Stimulated activated CD4-positive, alpha-beta T cell treated with anti-CD3 and anti-CD28 coated beads, Interleukin-1b, Interleukin-23, amount 100 ng/mL, for 48 hours (primary cell): ENCODE measurements at regions not wholly inside any gene's neighbourhood (a gene's known extent, or its start where the extent isn't known, plus 50 kb on each side); places are given as distances from the start of the nearest gene placed in this dataset.

ENCODE experiments used
- DNase-seq: peaks from one replicate; pipeline ENCODE4 v3.0.0-alpha.2; 2020

DNA sequence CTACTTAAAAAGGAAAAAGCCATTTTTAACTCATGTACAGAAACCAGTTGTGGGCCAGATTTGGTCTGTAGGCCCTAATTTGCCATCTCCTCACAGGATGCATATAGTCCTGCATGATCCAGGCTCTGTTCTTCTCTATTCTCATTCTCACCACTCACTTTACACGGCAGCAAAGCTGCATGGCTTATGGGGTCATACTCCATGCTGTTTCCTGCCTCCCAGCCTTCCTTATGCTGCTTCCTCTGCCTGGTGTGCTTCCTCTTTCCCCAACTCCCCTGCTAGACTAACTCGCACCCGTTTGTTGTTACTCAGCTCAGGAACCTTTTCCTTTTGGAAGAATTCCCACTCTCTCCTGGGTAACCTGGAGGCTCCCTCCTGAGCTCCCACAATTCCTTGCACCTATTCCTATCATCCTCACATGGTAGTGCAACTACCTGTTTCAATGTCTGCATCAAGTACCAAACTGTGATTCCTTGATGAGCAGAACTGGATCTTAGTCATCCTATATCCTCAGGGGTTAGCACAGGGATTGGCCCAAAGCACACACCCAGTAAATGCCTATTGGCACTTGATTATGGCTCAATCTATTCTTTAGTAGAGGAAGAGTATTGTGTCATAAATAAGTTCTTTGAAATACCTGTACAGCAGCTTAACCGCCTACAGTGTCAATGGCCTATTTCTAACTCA lies 172.1 kb upstream of the MITF start:
- DNase-seq: no peak

DNA sequence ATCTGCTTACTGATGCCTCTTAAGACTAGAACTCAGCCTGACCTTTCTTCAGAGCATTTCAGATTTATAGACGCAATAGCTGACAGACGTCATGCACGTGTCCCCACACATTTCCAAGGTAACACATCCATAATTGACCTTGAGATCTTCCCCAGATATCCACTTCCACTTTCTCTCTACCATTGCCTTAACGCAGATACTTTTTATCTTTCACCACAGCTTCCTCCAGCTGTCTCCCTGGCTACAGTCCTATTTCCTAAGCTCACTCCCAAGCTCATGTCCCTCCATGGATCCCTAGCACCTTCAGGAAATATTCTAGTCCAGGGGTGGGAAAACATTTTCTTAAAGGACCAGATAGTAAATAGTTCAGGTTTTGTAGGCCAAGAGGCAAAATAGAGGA lies 173.0 kb upstream of the MITF start:
- no peak for DNase-seq

DNA sequence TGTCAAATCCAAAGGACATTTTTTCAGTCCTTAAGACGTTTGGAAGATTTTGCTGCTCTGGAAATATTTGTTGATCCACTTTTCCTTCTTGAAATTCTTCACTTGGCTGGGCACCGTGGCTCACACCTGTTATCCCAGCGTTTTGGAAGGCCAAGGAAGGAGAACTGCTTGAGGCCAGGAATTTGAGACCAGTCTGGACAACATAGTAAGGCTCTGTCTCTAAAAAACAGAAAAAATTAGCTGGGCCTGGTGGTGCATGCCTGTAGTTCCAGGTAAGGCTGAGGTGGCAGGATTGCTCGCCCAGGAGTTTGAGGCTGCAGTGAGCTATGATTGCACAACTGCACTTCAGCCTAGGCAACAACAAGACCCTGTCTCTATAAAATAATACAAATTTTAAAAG lies 173.9 kb upstream of the MITF start:
- DNase-seq: no peak

DNA sequence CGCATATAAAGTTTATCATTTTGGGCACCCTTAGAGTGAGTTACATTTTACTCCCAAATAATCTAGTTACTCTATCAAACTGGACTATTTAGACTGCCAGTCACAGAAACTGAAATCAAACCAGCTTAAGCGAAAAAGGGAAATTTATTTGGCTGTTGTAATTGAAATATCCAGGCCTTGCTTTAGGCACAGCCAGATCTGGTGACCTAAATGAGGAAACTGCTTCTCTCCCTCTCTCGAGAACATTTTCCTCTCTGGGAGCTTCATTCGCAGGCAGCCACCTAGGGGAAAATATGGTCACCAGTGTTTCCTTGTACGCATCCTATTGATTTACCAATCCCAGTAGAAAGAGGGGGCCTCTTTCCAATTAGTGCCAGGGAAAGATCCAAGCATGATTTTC lies 175.3 kb upstream of the MITF start:
- no peak for DNase-seq

DNA sequence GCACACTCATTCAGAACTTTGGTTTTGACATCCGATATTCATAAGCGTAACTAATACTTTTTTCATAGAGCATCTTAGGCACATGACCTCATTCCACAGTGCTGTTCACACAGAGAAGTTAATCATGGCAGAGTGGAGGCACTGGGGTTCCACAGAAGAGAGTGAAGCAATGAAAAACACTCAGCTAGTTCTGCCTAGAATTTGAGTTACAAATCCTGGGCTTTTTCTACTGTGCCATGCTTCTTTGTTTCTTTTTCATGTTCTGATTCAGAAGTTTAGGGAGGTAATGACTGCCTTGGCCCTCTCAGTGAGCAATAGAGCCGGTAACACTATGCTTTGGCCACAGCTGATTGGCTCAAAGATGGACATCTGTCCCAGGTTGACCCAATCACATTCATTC lies 176.1 kb upstream of the MITF start:
- DNase-seq: no peak

DNA sequence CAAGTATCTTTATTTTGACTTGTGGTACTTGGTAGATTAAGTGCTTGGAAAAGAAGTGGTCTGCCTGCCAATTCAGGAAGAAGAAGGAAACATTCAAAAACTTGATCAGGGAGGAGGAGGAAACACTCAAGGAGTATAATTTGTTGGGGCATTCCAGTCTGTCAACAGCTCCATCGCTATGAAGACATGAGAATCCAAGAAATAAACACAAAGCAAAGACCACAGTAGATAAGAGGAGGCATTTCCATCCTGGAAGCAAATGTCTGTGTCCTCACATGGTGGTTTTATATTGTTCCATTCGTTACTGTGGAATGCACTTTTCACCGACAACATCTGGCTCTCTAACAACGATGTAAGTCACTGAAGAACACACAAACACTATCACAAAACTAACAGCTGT lies 176.1 kb upstream of the FRMD4B start:
- DNase-seq: no peak

DNA sequence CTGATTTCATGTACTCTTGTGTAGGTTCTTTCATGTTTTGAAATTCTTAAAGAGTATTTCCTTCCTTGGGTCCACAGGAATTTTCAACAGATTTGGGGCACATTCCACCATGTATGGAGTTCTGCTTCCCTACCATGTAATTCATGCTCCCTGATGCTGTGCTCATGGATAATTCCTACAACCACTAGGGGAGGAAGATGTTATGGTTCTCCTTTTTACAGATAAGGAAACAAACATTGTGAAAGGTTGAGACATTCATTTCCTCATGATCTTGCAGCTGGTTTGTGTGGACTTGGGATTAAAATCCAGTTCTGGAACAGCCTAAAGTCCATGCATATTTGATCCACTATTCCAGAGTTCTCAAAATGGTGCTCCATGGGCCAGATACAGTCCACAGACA lies 174.9 kb upstream of the FRMD4B start:
- DNase-seq: no peak

DNA sequence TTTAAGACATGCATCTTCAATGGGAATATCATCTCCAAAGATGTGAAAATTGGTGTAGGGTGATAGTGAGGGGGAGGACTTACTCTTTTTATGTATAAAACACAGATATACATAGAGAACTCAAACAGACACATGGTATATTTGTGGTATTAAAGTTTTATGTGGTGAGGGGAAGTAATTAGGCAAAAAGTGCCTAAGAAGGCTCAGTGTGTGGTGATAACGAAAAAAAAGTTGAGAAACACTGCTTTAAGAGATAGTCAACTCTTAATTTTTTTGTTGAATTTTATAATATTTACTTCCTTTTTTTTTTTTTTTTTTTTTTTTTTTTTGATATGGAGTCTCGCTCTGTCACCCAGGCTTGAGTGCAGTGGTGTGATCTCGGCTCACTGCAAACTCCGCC lies 174.2 kb upstream of the FRMD4B start:
- DNase-seq: no peak

DNA sequence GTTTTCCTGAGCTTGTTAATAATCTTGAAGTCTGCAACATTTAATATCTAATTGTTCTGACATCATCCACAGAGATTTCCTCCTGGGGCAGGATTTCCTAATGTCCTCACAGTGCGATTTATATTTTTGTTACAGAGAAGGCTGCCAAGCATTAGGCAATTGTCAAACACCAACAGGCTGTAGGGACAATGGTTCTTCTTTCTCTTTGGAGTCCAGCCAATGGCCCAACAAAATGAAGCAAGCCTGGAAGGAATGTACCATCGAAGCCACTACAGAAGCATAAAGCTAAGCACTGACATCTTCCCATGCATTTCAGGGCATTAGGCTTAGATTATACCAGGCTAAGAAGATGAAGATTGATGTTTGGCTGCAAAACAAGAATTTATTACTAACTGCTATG lies 173.0 kb upstream of the FRMD4B start:
- DNase-seq: no peak

DNA sequence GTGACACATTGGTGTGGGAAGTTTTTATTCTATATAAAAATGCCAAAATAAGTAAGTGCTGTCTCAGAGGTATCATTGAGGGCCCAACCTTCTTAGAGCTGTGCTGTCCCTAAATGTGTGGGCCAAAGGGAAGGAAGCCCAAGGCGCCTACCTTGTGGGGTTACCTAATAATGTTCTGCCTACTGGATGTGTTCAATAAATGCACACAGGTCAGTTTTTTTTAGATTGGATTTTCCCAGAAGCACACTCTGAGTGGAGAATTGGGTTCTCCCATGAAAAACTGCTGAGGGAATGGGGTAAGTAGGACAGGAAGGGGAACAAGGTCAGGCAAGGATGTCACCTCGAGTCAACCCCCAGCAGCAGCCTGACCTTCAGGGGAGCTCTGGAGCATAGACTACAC lies 168.7 kb upstream of the FRMD4B start:
- no peak for DNase-seq

DNA sequence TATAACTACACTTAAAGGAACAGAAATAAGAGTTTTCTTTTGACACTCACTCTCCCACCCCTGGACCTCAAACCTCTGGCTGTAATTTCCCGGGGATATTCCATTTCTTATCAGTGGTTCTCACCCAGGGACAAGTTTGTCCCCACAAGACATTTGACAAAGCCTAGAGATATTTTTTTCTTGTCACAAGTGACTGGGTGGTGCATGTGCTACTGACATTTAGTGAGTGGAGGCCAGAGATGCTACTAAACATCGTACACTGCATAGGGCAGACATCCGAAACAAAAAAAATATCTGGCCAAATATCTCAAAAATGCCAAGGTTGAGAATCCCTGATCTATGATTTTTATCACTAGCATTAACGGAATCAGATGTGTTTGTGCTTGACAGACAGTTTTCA lies 168.0 kb upstream of the FRMD4B start:
- DNase-seq: no peak

DNA sequence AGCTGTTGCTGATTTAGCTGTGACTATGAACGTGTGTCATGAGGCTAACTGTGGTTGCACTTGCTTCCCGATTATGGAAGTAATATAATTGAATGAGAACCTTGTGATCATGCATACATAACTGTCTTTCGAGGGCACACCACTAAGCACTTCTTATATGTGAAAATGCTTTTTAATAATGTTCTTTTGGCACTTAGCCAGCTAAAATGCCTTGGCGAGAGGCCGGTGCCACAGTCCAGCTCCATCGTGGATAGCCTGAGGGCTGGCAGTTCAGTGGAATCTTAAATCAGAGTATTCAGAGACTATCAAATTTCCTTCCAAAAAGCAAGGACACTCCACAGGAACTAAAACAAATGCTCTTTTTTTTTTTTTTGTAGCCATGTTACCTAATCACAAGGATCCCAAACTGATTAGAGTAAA lies 161.6 kb upstream of the FRMD4B start:
- no peak for DNase-seq

DNA sequence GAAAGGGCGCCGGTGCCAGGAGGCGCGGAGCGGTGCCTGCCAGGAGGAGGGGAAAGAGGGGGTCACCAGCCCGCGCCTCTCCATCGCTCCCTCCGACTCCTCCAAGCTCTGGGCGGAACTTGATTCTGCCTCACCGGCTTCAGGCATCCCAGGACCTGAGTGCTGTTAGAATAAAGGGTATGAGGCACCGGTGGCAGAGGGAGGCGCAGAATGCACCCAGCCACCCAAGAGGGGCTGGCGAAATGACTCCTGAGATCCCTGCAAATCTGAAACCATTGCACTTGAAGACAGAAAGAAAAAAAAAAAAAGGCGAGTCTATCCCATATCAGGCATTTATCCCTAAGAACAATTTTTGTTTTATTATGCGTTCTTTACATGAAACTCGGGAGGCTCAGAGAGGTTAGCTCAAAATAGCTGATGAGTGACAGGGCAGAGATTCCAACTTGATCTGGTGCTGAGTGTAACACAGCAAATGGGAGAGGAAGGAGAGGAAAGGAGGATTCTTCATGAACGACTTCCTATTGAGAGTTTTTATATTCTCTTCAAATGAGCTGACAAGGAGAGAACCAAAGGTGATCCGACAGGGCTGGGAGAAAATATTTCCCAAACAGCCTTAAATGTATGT lies 157.0 kb upstream of the FRMD4B start:
- DNase-seq: no peak

DNA sequence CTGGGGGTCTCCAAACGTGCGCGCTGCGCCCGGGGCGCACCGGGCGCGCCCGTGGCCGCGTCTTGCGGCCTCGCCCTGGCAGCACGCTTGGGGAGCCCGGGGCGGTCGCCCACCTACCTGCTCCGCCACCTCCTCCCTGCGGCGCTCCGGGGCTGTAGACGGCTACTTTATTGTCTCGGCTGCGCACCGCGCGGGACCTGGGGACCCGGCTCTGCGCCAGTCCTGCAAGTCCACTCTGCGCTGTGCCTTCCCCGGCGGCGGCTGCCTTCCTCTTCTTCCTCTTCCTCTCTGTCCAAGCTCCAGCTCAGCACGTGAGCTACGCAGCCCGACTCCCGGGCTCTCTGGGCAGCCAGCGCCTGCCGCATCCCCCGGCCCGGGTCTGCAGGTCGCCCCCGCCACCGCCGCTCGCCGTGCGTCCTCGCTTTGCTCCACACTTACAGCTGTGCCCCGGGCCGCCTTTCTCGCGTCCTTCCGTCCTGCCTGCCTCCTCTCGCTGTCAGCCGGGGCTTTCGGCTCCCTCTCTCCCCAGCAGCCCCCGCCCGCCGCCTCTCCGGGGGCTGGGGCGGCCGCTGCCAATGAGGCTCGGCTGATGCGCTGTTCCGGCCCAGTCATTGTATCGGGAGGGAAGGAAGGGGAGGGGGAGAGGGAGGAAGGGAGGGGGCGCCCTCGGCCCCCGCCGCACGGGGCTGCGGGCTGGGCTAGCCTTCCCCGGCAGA lies 156.4 kb upstream of the FRMD4B start:
- DNase-seq: no peak

DNA sequence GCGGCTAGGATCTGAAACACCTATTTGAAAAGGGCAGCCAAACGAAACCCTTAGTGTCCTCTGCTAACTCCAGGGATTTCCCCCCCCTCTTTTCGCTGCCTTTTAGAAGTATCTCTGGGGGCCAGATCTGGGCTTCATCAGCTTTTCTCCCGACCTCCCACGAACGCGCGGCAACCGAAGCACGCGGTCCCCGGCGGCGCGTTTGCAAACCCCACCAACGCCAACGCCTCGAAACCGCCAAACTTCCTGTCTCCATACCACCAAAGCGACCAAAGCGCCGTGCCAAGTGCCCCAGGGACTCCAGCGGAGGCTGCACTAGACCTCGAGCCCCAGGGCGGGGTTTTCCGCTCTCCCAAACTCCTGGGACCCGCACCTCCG lies 155.8 kb upstream of the FRMD4B start:
- no peak for DNase-seq

DNA sequence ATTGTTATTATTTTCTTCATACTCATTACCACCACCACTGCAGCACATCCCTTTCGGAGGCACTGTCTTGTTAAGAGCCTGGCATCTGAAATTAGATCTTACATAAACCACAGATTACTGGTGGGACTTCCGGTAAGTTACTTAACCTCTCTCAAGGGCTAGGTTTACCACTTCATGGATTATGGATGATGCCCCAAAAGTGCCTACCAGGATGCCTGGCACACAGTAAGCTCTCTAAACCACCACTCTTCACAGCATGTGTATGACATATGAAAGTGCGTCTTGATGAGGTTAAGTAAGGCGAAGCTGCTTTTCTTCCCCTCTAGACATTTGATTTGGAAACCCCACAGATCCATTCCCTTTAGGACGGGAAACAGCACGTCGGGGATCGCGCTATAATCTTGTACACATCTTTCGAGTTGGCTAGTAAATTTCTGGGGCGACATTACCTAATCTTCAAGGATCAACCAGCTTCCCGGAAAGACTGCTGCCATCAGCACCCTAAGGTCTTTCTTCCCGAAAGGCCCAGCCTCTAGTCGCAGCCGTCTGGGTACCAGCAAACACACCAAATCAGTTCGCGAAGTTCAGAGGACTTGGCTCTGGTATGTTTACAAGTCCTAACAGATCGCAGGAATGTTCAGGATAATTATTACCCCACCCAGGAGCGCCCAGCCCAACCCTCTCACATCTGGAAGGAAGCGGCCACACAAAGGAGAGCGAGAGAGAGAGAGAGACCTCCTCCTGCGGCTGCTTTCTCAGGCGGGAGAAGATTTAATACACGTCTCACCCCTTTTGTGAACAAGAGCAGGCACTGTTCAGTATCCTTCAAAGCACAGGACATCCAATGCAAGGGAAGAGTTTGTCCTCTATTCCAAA lies 155.1 kb upstream of the FRMD4B start:
- no peak for DNase-seq

DNA sequence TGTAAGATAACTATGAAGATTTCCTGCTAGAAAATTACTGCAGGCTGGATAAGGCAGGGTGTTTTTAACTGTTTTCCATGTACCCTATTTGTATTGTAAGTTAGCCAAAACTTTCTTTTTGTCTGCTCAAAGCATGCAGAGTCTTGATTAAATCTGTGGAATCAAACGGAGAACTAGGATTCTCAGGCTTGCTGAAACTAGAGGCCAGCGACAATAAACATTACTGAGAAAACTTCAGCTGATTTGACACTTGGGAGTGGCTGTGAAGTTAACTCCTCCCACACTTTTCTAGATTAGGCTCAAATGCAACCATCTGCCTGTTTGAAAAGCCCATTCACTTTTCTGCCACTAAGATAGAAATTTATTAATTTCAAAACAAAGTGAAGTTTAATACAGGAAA lies 153.2 kb upstream of the FRMD4B start:
- DNase-seq: no peak

DNA sequence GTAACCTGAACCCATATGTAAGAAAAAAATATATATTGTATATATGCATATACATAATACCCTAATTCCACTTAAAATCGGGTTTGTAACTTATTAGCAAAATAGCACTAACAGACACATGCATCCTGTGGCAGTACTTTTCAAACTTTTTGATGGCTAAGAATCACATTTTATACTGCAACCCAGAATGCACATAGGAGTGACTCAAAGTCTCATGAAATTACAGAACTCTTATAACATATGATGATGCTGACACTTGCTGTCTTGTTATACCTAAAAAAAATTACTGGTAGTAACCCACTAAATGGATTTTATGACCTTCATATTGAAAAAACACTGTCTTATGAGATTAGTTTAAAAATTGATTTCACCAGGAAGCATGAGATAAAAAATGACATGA lies 152.4 kb upstream of the FRMD4B start:
- no peak for DNase-seq

DNA sequence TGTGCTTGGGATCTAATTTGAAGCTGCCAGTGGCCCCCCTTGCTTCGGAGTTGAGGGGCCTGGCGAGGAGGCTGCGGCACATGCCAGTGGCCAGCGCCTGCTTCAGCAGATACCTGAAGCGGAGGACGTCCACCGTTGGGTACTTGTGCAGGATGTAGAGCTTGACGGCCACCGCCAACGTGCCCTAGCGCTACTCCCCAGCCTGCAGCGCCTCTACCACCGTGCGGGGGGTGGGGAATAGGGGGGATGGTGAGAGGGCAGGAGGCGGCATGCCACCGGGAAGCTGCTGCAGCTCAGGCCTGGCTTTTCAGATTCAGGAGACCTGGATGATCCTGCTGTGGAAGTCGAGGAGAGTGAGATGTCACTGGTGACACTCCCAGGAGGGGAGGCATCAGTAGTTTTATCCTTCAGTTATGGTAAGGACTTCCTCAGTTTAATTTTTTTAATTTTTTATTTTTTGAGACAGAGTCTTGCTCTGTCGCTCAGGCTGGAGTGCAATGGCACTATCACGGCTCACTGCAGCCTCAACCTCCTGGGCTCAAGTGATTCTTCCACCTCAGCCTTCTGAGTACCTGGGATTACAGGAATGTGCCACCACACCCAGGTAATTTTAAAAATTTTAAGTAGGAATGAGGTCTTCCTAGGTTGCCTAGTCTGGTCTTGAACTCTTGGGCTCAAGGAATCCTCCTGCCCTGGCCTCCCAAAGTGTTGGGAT lies 150.6 kb upstream of the FRMD4B start:
- DNase-seq: no peak

DNA sequence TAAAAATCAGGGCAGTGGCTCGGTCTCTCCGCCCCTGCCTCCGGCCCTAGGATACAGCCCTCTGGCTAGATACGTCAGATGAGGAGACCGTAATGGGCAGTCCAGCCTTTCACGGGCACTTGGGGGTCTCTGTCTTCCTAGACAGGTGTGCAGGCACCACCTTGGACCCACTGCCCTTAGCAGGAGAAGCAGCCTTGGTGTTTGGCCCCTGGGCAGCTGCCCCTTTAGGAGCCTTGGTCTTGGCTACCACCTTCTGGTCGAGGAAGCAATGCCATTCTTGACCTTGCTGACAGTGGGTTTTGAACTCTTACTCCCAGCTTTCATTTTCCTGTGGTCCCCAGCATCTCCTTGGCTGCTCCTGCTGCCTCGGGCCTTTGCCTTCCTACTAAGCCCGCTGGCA lies 149.7 kb upstream of the FRMD4B start:
- DNase-seq: no peak

DNA sequence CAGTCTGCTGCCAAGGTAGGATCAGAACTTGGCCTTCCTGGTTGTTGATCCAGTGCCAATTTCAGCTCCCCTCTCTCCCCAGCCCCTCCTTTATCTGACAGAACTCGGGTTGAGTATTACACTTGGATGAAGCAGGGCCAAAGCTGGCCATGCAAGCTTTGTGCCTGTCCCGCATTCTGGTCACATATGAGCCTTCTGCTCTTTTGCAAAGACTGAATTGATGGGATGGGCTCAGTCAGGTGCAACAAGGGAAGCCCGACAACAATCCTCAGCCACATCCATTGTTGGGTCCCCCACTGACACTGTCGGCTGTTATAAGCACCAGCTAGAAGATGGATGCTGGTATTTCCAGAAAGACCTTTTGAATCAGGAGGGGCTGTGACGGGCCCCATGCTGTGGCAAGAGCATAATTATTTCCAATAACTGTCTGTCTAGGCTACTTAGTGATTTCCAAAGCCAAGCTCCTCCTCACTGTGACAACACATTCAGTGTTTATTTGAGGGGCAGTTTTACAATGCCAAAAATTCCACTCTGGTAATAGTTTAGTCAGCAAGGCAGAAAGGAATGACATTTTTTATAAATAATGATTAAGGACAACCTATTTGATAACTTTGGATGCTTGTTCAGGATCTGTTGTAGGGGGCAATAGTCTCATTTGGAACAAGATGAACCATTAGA lies 146.8 kb upstream of the FRMD4B start:
- no peak for DNase-seq
